T-helper 17 cell (primary cell): ENCODE measurements at regions not wholly inside any gene's neighbourhood (a gene's known extent, or its start where the extent isn't known, plus 50 kb on each side); places are given as distances from the start of the nearest gene placed in this dataset.

Experiments
- ATAC-seq: fragments of 150-1000 bp; cut with Tn5 transposase; 2 replicates; pipeline ENCODE4 v1.10.0; 2021; ENCODE audit warnings: mild to moderate bottlenecking, moderate library complexity
- DNase-seq, 3 donors: peaks; one replicate each; pipeline versions ENCODE4 v3.0.0 to v3.0.0-alpha.2; 2020 to 2021
- H3K9me3 ChIP-seq: one replicate; pipeline ENCODE4 v1.7.0; 2013; ENCODE audit warnings: low read length, mild to moderate bottlenecking; ENCODE audit not compliant: control insufficient read depth, poor library complexity, severe bottlenecking
- H3K27ac Mint-ChIP-seq: one replicate; pipeline ENCODE4 v1.8.0; 2022; ENCODE audit warnings: mild to moderate bottlenecking, moderate library complexity, mixed read lengths
- H3K27me3 Mint-ChIP-seq: one replicate; pipeline ENCODE4 v1.8.0; 2022; ENCODE audit warnings: mixed read lengths
- H3K36me3 Mint-ChIP-seq: one replicate; pipeline ENCODE4 v1.8.0; 2022; ENCODE audit warnings: low read depth, mixed read lengths
- H3K4me1 Mint-ChIP-seq: one replicate; pipeline ENCODE4 v1.8.0; 2022; ENCODE audit warnings: mild to moderate bottlenecking, mixed read lengths
- H3K4me3 Mint-ChIP-seq: one replicate; pipeline ENCODE4 v1.8.0; 2022; ENCODE audit warnings: mild to moderate bottlenecking, moderate library complexity, mixed read lengths

DNA sequence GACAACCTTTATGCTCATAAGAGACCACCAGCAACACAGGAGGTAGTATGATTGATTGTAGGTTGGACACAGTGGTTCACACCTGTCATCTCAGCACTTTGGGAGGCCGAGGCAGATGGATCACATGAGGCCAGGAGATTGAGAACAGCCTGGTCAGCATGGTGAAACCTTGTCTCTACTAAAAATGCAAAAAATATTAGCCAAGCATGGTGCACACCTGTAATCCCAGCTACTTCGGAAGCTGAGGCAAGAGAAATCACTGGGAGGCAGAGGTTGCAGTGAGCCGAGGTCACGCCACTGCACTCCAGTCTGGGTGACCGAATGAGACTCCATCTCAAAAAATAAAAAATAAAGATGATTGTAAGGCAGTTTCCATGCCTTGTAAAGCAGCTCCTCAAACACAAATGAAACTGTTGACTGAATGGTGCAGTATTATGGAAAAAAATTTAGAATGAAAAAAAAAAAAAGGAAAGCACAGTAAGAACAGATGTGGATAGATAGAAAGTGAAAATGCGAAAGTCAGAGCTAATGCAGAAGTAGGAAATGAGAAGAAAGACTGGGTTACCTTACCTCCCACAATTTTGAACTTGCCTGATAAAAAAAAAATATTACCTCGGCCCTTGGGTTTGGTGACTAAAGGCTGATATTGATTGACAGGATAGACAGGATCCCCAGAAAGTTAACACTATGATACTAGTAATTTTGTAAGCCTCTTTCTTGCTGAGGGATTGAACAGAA is 249.2 kb upstream of the TRAM1L1 start:
- H3K9me3 ChIP-seq: no peaks in the 10 kb centered on the region
- Mint-ChIP-seq H3K27ac (no peak overlapping the region), H3K4me1 (no peaks in the 10 kb centered on the region), H3K27me3 (no peaks in the 10 kb centered on the region), H3K36me3 (no peaks in the 10 kb centered on the region), H3K4me3 (no peak overlapping the region)
- ATAC-seq: no peak
- no peak for DNase-seq

DNA sequence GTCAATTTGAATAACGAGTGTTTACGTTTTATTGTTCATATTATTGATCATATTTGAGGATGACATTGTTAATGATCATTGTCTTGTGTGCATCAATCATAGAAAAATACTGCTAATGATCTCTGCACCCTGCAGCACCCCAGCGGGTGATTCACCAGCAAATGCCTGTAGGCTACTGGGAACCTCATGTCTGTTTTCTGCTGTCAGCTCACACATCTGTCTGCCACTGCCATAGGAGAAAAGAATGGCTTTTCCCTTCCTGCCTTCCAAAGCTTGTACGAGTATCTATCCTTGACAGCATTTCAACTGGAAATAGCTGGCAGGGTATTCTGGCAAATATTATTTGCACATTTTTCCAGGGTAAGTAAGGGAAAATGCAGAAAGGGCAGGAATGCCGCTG is 272.1 kb upstream of the TRAM1L1 start:
- ATAC-seq: no peak
- no peak for DNase-seq
- Mint-ChIP-seq H3K27me3 (no peaks in the 10 kb centered on the region), H3K4me1 (no peaks in the 10 kb centered on the region), H3K27ac (no peak overlapping the region), H3K4me3 (no peak overlapping the region), H3K36me3 (no peaks in the 10 kb centered on the region)
- H3K9me3 ChIP-seq: peaks cover 2% of the 10 kb centered on the region

DNA sequence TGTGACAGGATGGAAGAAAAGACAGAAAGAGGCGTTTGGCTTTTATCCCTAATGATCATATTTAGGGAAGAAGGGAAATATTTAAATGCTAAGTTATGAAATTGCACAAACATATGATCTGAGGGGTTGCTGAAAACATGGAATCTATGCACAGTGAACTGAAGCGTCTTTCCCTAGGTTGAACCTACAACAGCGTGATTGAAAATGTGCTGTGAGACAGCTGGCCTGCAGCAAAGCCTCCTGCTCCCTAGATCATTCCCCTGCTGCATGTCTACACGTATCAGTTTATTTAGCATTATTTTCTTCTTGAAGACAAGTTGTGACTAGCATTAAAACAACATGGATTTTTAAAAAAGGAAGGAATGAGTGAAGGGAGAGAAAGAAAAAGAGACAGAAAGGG is 272.5 kb upstream of the TRAM1L1 start:
- no peak overlapping the region for H3K4me3 Mint-ChIP-seq
- H3K4me1 Mint-ChIP-seq: no peaks in the 10 kb centered on the region
- peaks cover 2% of the 10 kb centered on the region for H3K9me3 ChIP-seq
- DNase-seq (no peak), ATAC-seq (no peak)
- no peaks in the 10 kb centered on the region for H3K27me3 Mint-ChIP-seq
- H3K36me3 Mint-ChIP-seq: no peaks in the 10 kb centered on the region
- H3K27ac Mint-ChIP-seq: no peak overlapping the region

- ATAC-seq: no peak
- no peaks in the 10 kb centered on the region for H3K36me3 Mint-ChIP-seq
- H3K27ac Mint-ChIP-seq: no peak overlapping the region
- no peaks in the 10 kb centered on the region for H3K4me1 Mint-ChIP-seq
- H3K9me3 ChIP-seq: no peaks in the 10 kb centered on the region
- no peaks in the 10 kb centered on the region for H3K27me3 Mint-ChIP-seq
- no peak overlapping the region for H3K4me3 Mint-ChIP-seq
- DNase-seq: no peak
These were observed 285.7 kb upstream of the TRAM1L1 start for GRCh38 chr4:117370944-117371668.

GRCh38 chr4:117375101-117375500 is 289.7 kb upstream of the TRAM1L1 start:
- no peak for ATAC-seq
- no peaks in the 10 kb centered on the region for H3K36me3 Mint-ChIP-seq
- no peaks in the 10 kb centered on the region for H3K9me3 ChIP-seq
- no peaks in the 10 kb centered on the region for H3K27me3 Mint-ChIP-seq
- H3K27ac Mint-ChIP-seq: no peak overlapping the region
- H3K4me1 Mint-ChIP-seq: no peaks in the 10 kb centered on the region
- H3K4me3 Mint-ChIP-seq: no peak overlapping the region
- no peak for DNase-seq

DNA sequence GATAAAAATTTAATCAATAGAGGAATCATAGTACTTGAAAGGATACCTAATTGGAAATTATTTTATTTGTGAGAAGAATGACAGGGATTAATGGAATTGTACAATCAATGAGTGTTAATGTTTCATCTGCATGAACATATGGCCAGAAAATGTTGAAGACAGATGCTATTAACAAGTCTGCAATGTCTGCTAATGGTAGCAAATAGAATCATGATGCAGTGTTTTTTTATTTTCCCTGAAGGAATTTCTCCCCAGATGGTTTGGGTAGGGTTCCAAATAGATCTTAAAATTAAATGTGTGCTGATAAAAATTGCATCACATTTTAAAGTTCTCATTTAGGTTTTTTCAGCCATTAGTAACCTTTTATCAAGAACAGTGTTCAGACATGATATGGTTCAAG is 291.3 kb upstream of the TRAM1L1 start:
- DNase-seq (no peak), ATAC-seq (no peak)
- Mint-ChIP-seq H3K36me3 (no peaks in the 10 kb centered on the region), H3K4me3 (no peak overlapping the region), H3K27ac (no peak overlapping the region), H3K27me3 (no peaks in the 10 kb centered on the region), H3K4me1 (no peaks in the 10 kb centered on the region)
- H3K9me3 ChIP-seq: no peaks in the 10 kb centered on the region

- Mint-ChIP-seq H3K4me1 (no peaks in the 10 kb centered on the region), H3K27ac (no peak overlapping the region), H3K36me3 (no peaks in the 10 kb centered on the region), H3K27me3 (no peaks in the 10 kb centered on the region), H3K4me3 (no peak overlapping the region)
- no peak for ATAC-seq
- no peaks in the 10 kb centered on the region for H3K9me3 ChIP-seq
- no peak for DNase-seq
These were observed 293.6 kb upstream of the TRAM1L1 start for GRCh38 chr4:117378942-117379341.

- H3K4me3 Mint-ChIP-seq: no peak overlapping the region
These were observed 298.1 kb upstream of the TRAM1L1 start for GRCh38 chr4:117383468-117383867.

DNA sequence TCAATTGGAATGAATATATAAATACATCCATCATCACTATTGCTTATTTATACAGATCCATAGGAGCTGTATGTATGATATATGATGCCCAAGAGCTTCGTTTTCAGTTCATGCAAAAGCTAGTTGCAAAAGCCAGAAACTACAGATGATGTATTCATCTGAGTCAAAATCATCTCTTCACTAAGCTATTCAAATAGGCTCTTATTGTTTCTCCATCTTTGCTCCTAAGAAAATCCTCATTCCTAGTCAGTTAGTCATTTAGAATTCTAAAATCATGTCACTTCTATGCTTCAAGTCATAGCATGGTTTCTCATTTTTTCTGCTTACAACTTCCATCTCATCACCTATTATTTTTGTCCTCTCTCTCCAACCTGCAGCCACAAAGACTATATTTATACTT is 300.1 kb upstream of the TRAM1L1 start:
- Mint-ChIP-seq H3K27me3 (no peaks in the 10 kb centered on the region), H3K36me3 (no peaks in the 10 kb centered on the region), H3K4me1 (no peaks in the 10 kb centered on the region)

More at GRCh38 chr4:117383468-117383867, 298.1 kb upstream of the TRAM1L1 start:
- no peaks in the 10 kb centered on the region for H3K36me3 Mint-ChIP-seq
- DNase-seq: no peak
- ATAC-seq: no peak
- H3K27me3 Mint-ChIP-seq: no peaks in the 10 kb centered on the region
- no peak overlapping the region for H3K27ac Mint-ChIP-seq
- no peaks in the 10 kb centered on the region for H3K9me3 ChIP-seq
- no peaks in the 10 kb centered on the region for H3K4me1 Mint-ChIP-seq

DNA sequence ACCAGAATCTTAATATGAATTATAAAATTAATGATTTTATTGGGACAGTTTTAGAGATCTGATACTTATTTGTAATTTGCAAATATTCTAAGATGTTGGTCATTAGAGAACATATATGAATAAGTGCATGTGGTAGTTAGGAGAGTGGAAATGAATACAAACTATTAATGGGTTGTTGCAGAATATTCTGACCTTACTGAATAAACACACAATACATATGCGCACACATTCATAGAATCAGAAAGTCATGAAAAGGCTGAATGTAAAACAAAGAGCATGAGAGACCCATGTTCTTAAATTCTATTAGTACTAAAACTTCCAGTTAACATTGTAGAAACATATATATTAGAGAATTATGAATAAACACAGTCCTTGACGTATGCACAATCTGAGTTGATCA is 301.7 kb upstream of the TRAM1L1 start:
- Mint-ChIP-seq H3K4me1 (no peaks in the 10 kb centered on the region), H3K27me3 (no peaks in the 10 kb centered on the region), H3K4me3 (no peak overlapping the region), H3K27ac (no peak overlapping the region), H3K36me3 (no peaks in the 10 kb centered on the region)
- DNase-seq (no peak), ATAC-seq (no peak)
- H3K9me3 ChIP-seq: no peaks in the 10 kb centered on the region

More for the DNA sequence above, 300.1 kb upstream of the TRAM1L1 start:
- no peaks in the 10 kb centered on the region for H3K9me3 ChIP-seq
- DNase-seq: no peak
- no peak for ATAC-seq
- Mint-ChIP-seq H3K27ac (no peak overlapping the region), H3K4me3 (no peak overlapping the region)

DNA sequence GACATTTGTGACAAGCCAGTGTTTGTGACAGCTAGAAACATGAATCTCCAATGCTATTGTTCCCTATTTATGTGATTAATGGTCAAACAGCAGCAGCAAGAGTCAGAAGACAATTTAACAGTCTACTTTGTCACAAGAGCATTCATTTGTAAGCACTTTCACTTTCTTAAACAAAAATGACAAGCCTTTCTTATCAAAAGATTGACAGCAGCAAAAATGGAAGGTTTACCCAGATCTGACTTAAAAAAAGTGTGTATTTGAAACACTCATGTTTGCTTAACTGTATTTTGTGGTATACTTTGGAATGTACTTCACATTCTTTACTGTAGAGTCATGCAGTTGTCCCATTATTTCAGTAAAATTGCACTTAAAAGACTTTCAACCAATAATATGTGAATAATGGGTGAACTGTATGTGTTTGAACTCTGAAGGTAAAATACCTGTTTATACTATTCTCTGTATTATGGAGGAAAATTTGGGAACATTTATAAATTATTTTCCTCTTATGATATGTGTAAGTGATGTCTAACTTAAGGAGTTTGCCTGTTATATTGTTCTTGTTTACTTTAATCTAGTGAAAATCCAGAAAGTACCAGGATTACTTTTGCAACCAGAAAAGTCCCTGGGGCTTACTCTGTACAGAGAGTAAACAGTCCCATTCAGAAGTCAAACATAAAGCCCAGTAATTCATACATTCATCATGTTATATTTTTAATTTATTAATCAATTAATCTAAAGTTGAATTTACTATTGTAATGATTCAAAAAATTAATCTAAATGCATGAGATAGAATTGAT is 314.9 kb upstream of the TRAM1L1 start:
- DNase-seq: no peak
- no peaks in the 10 kb centered on the region for H3K4me1 Mint-ChIP-seq
- H3K9me3 ChIP-seq: no peaks in the 10 kb centered on the region
- ATAC-seq: no peak
- H3K36me3 Mint-ChIP-seq: no peaks in the 10 kb centered on the region
- H3K27ac Mint-ChIP-seq: no peak overlapping the region
- H3K4me3 Mint-ChIP-seq: no peak overlapping the region
- no peaks in the 10 kb centered on the region for H3K27me3 Mint-ChIP-seq

DNA sequence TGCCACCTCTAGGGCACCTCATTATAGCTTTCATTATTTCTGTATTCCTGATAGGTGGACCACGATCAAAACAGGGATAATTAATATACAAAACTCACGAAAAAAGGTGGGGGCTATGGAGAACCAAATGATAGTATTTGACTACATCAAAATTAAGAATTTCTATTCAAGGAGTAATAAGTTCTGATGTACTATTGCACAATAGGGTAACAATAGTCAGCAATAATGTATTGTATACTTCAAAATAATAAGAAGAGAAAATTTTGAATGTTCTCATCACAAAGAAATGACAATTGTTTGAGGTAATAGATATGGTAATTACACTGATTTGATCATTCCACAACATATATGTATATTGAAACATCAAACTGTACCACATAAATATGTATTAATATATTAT is 327.3 kb upstream of the TRAM1L1 start:
- Mint-ChIP-seq H3K27me3 (no peaks in the 10 kb centered on the region), H3K36me3 (no peaks in the 10 kb centered on the region), H3K27ac (no peak overlapping the region), H3K4me3 (no peak overlapping the region), H3K4me1 (no peaks in the 10 kb centered on the region)
- DNase-seq: no peak
- no peak for ATAC-seq
- no peaks in the 10 kb centered on the region for H3K9me3 ChIP-seq

GRCh38 chr4:117417856-117418255 is 332.5 kb upstream of the TRAM1L1 start:
- no peak for DNase-seq
- no peak for ATAC-seq
- no peaks in the 10 kb centered on the region for H3K4me1 Mint-ChIP-seq
- H3K9me3 ChIP-seq: no peaks in the 10 kb centered on the region
- no peak overlapping the region for H3K27ac Mint-ChIP-seq
- no peak overlapping the region for H3K4me3 Mint-ChIP-seq
- H3K36me3 Mint-ChIP-seq: no peaks in the 10 kb centered on the region
- H3K27me3 Mint-ChIP-seq: no peaks in the 10 kb centered on the region
